Mucosa of descending colon (tissue), 3 donors: ENCODE measurements at regions not wholly inside any gene's neighbourhood (a gene's known extent, or its start where the extent isn't known, plus 50 kb on each side); places are given as distances from the start of the nearest gene placed in this dataset.

Experiments
- ATAC-seq: fragments of 200-7000 bp; cut with Tn5 transposase; one replicate; pipeline ENCODE4 v1.9.1; 2020; ENCODE audit warnings: mild to moderate bottlenecking, moderate library complexity
- DNase-seq, 3 donors: peaks; one replicate each; pipeline ENCODE4 v3.0.0-alpha.2; 2020
- H3K36me3 ChIP-seq: fragments of 200-600 bp; one replicate; pipeline ENCODE4 v1.8.0; 2021; ENCODE audit warnings: low read depth, mild to moderate bottlenecking
- H3K4me1 ChIP-seq: fragments of 200-600 bp; one replicate; pipeline ENCODE4 v1.8.0; 2021; ENCODE audit warnings: low read depth, mild to moderate bottlenecking
- H3K4me3 ChIP-seq: fragments of 200-600 bp; one replicate; pipeline ENCODE4 v1.8.0; 2021; ENCODE audit warnings: mild to moderate bottlenecking
- H3K9me3 ChIP-seq: fragments of 200-600 bp; one replicate; pipeline ENCODE4 v1.8.0; 2021; ENCODE audit warnings: mild to moderate bottlenecking
- intact Hi-C, 2 donors: fragments of 100-400 bp; cut with DNase I in 1 of 2; cut with micrococcal nuclease in 1 of 2; formaldehyde crosslinking; loops; one replicate each; pipeline versions ENCODE4 v1.11.0 to v1.11.1; 2022; cut with DNase I, micrococcal nuclease
- TF ChIP-seq, protein P1 (sequence below): fragments of 200-600 bp; IDR thresholded peaks from one replicate; pipeline ENCODE4 v1.8.0; 2022; ENCODE audit warnings: antibody characterized with exemption, mild to moderate bottlenecking
- donor health status: DM: no; HTN: no; CAD: no; lungs with moderate emphysema.
- donor health status: DM: no; HTN: no; CAD: no.
- donor health status: DM: no; HTN: yes; CAD: no.

DNA sequence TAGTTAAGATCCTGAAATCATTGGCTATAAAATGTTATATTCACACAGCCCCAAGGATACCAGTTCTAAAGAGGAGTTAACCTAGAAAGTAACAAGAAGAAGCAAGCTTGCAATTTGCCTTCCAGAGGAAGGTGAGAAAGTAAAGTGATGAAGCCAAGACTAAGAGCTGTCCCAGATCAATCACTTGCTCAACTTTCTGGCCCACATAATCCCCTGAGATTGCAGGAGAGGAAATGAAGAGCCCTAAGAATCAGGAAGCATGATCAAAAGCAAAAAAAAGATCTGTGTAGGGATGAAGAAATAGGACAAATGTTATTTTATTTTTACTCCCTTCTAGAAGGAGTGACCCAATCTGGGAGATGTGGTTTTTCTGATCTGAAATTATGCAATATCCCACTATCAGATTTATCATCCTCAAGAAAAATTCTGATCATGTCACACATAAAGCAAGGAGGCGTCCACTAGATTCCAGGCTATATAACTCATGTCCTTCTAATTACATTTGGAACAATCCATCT lies 180.3 kb upstream of the GUCY1A2 start:
- TF ChIP-seq, protein P1, sequence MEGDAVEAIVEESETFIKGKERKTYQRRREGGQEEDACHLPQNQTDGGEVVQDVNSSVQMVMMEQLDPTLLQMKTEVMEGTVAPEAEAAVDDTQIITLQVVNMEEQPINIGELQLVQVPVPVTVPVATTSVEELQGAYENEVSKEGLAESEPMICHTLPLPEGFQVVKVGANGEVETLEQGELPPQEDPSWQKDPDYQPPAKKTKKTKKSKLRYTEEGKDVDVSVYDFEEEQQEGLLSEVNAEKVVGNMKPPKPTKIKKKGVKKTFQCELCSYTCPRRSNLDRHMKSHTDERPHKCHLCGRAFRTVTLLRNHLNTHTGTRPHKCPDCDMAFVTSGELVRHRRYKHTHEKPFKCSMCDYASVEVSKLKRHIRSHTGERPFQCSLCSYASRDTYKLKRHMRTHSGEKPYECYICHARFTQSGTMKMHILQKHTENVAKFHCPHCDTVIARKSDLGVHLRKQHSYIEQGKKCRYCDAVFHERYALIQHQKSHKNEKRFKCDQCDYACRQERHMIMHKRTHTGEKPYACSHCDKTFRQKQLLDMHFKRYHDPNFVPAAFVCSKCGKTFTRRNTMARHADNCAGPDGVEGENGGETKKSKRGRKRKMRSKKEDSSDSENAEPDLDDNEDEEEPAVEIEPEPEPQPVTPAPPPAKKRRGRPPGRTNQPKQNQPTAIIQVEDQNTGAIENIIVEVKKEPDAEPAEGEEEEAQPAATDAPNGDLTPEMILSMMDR: no peak
- Histone ChIP-seq H3K4me1 (no peaks in the 10 kb centered on the region), H3K36me3 (no peaks in the 10 kb centered on the region), H3K4me3 (no peak overlapping the region), H3K9me3 (peaks cover 8% of the 10 kb centered on the region)
- DNase-seq (no peak), ATAC-seq (no peak)
- intact Hi-C loops: no loop called here

DNA sequence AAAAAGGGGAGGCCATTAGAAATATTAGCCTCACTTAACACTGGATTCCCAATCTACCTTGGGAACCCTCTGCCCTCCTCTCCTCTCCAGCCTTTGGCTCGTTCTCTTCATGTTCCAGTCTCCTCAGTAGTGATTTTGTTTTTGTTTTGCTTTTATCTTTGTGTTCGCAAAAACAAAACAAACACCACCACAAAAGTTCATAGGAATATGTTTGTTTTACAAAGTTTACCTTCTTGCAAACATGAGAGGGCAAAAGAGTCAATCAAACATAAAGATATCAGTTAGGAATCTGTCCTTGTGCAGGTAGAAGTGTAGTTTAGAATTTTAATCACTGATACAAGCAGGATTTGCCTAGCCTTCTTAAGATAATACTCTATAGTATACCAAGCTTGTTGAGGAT lies 179.7 kb upstream of the GUCY1A2 start:
- ATAC-seq (no peak), DNase-seq (no peak)
- Histone ChIP-seq H3K9me3 (peaks cover 14% of the 10 kb centered on the region), H3K36me3 (no peaks in the 10 kb centered on the region), H3K4me3 (no peak overlapping the region), H3K4me1 (no peaks in the 10 kb centered on the region)
- TF ChIP-seq, protein P1: no peak
- intact Hi-C loops: no loop called here

DNA sequence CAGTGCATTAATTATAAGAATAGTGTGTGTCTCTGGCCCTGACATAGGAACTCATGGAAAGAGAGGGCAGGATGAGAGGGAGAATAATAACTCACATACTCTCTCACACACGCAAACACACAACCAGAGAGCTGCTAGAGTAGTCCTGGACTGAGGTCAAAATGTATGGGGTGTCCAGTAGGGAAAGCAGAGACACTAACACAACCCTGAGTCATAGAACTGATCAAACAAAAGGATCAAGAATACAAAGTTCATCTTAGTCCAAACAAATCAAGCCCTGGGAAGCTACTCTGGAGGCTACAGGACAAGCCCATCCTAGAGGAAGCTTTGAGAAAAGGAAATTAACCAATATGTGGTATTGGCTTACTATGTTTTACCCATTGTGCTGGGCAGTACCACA lies 178.5 kb upstream of the GUCY1A2 start:
- intact Hi-C loops: no loop called here
- DNase-seq: no peak
- Histone ChIP-seq H3K4me3 (no peak overlapping the region), H3K9me3 (peaks cover 15% of the 10 kb centered on the region), H3K36me3 (no peaks in the 10 kb centered on the region), H3K4me1 (no peaks in the 10 kb centered on the region)
- ATAC-seq: no peak
- TF ChIP-seq, protein P1: no peak

DNA sequence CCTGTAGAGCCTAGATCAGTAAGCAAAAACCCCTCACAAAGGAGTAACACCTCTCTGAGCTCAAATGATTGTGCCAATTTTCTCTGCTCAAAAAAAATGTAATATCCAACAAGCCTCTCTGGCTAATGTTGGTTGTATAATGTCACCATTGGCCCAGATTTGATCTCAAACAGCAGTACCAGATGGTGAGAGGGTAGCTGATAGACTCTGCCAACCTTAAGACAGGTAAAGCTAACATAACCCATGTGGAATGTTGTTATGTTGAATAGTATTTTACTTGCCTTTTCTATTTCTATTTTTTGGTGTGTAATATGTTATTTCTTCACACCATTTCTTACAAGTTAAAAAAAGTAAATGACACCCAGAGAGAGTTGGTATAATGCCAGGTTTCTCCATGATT lies 166.7 kb upstream of the GUCY1A2 start:
- TF ChIP-seq, protein P1: no peak
- no peak overlapping the region for H3K4me3 ChIP-seq
- no peaks in the 10 kb centered on the region for H3K36me3 ChIP-seq
- H3K4me1 ChIP-seq: no peaks in the 10 kb centered on the region
- H3K9me3 ChIP-seq: peaks cover 2% of the 10 kb centered on the region
- intact Hi-C loops: no loop called here
- DNase-seq (no peak), ATAC-seq (no peak)

DNA sequence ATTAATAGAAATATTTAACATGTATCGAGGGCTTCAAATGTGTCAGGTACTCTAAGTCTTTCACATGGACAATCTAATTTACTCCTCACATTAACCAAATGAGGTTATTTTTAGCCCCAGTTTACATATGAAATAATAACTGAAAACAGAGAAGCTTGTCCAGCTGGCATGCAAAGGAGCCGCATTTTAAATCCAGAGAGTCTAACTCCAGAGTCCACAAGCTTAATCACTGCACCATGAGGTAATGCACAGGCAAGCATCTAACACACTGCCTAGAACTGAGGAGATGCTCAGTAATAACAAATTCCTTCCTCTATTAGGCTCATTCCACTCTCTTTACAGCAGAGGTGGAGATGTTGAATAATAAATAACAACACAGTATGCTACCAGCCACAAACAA lies 165.7 kb upstream of the GUCY1A2 start:
- no peaks in the 10 kb centered on the region for H3K4me1 ChIP-seq
- intact Hi-C loops: no loop called here
- H3K9me3 ChIP-seq: peaks cover 2% of the 10 kb centered on the region
- H3K36me3 ChIP-seq: no peaks in the 10 kb centered on the region
- DNase-seq: no peak
- H3K4me3 ChIP-seq: no peak overlapping the region
- no peak for ATAC-seq
- TF ChIP-seq, protein P1: no peak

DNA sequence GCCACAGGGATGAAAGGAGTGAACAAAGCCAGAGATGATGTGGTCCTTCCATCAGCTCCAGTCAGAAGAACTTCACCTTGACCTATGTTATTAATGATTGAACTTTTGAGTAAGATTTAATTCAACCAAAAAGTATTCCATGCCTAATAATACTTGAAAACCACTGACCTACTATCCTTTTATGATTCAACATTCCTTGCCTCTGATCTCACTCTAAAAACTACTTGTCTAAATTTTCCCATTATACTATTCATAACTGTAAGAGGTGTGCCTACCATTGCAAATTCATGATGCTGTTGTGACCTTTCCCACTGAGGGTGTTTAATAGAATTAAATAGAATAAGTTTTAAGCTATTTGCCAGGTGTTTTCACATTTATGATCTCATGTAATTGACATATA lies 164.7 kb upstream of the GUCY1A2 start:
- DNase-seq (no peak), ATAC-seq (no peak)
- Histone ChIP-seq H3K36me3 (no peaks in the 10 kb centered on the region), H3K4me3 (no peak overlapping the region), H3K9me3 (no peaks in the 10 kb centered on the region), H3K4me1 (no peaks in the 10 kb centered on the region)
- TF ChIP-seq, protein P1: no peak
- intact Hi-C loops: no loop called here
